ENCODE measurements at regions not wholly inside any gene's neighbourhood (a gene's known extent, or its start where the extent isn't known, plus 50 kb on each side); places are given as distances from the start of the nearest gene placed in this dataset.

DNA sequence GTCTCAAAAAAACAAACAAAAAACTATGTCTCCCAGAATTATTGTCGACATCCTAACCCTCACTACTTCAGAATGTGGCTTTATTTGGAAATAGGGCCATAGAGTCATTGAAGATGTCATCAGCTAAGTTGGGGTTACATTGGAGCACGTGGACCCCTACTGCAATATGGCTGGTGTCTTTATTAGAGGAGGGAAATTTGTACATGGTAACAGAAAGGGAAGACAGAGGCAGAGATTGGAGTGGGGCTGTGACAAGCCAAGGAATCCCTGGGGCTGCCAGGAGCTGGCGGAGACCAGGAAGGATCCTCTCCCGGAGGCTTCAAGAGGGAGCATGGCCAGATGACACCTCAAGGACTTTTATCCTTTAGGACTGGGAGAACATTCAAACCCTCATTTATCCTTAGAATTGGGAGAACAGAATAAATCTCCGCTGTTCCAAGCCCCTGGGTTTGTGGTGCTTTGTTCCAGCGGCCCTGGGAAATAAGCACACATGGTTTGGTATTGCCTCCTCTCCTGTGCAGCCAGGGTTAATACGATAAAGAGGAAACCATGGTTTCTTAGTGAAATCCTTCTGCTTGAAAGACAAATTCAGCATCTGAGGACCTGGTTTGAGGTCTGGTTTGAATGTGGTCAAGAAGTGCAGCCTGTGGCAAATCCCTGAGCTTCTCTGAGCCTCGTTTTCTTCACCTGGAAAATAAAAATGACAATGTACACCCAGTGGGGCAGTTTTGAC lies 184.7 kb downstream of the MYCN start:
- no peak for DNase-seq

DNA sequence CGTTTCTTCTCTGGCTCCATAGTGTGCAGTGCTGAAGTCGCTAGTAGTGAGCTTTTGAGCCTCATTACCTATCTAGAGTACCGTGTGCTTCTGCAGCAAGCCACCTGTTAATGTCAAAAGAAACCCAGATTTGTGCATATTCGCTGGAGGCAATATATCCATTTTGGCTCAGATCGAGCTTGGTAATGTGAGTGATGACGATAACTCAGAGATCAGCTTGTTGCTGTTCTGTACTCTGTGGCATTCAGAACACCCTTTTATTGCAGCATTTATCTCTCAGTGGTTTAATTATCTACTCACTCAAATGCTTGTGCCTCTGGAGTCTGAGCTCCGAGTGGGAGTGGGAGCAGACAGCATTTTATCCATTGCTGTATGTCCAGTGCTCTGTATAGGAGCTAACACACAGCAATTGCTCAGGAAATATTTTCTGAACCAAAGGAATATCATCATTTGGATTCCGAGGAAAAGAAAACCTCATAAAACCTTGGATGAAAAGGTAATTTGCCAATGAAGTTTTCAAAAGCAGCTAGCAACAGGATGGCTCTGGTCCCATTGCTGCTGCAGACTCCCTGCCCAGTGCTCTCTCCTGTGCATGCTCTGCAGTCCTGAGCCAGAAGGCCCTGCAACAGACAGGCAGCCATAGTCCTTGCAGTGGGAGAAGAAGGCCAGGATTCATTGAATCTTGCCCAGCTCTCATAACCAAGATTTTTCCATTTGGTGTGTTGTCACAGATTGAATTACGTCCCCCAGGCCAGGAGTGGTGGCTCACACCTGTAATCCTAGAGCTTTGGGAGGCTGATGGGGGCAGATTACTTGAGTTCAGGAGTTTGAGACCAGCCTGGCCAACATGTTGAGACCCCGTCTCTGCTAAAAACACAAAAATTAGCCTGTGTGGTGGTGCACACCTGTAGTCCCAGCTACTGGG lies 183.8 kb downstream of the MYCN start:
- no peak for DNase-seq

DNA sequence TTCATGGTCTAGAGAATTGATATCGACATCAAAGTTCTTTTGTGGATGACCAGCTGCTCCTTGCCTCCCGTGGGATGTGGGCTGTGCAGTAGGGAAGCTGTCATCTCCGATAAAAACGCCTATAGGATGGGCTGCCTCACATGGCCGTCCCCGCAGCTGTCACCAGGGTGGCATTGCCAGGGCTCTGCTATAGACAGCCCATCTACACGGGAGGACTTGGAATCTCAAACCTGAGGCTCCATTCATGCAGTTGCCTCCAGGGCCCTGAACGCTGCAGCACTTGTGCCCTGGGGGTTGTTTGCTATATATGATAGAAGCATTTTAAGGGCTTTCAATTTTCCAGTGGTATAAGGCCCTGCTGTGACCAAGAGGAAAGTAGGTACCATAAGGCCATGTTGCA lies 183.1 kb downstream of the MYCN start:
- no peak for DNase-seq

DNA sequence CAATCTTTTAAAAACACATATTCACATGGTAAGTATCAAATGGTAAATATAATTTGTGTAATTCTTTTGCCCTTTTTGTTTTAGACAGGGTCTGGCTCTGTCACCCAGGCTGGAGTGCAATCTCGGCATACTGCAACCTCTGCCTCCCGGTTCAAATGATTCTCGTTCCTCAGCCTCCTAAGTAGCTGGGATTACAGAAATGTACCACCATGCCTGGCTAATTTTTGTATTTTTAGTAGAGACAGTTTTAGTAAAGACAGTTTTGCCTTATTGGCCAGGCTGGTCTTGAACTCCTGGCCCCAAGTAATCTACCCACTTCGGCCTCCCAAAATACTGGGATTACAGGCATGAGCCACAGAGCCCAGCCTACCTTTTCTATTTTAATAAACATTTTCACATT lies 182.2 kb downstream of the MYCN start:
- DNase-seq, result no peak

DNA sequence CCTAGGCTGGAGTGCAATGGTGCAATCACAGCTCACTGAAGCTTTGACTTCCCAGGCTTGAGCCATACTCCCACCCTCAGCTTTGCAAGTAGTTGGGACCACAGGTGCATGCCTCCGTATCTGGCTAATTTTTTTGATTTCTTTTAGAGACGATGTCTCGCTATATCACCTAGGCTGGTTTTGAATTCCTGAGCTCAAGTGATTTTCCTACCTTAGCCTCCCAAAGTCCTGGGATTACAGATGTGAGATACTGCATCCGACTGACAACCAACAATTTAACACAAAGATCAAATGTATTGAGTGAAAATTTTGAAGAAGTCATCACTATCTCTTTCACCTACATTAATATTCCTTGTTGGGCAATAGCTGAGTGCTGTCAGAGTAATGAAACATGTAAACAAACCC lies 181.6 kb downstream of the MYCN start:
- DNase-seq, result no peak

DNA sequence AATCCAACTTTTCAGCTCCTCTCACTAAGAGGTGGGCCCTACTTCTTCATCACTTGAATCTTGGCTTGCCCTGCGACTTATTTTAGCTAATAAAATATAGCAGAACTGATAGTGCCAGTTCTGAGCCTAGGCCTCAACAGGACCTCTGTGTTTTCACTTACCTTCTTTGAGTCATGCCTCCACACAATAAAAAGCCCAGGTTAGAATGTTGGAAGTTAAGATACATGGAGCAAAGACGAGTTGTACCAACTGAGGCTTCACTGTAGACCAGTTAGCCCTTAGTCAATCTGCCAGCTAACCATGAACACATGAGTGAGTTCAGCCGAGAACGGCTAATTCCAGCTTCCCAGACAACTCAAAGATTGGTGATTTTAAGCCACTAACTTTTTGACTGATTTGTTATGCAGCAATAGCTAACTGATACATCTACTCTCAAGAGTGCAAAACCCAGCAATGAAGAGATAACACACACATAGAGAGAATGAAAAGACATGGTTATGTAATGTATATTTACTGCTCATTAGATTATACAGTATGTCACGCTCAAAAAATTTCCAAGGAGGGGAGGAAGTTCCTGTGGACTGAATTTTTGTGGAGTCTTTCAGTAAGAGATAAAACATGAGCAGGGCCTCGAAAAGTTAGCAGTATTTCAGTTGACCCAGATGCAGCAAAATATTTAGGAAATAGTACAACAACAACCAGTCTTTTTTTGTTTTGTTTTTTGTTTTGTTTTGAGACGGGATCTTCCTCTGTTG lies 181.1 kb downstream of the MYCN start:
- no peak for DNase-seq

DNA sequence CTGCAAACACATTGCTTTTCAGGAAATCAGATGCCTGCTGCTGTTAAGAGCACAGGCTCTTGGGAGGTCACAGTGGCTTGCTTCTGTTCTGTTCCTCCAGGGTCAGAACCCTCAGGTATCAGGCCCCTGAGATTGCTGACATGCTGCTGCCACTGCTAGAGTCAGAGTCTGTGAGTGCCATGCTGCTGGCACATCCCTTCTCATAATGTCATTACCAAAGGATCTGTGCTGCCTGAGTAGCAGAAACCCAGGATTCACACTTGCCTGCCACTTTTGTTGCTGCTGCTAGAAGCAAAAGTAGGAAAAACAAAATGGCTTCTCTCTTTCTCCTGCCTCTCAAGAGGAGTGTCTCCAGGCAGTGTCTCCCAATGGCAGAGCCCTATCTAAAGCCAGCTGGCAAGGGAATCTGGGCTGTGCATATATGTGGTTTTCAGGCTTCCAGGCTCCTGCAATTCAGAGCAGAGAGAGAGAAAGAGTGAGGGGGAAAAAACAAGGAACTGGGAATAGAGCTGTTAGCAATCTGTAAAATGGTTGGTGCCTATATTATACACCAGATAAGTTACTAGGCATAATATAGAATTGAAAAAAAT lies 180.3 kb downstream of the MYCN start:
- no peak for DNase-seq

DNA sequence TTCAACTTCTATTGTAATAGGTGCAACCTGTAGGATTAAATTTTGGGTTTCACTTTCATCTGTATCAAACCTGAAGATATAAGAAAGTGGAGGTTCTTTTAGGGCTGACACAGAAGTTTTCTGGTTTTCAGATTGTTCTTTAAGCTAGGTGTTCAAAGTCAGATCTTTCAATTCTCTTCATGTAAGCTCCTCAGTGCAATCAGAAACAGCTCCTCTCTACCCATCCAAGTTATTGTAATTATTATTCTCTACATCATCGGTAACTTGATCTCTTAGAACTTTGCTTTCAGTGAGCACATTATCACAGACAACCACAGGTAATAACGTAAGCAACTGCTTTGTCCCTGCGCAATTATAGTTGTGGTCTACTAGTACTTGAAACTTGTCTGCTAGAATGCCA lies 179.4 kb downstream of the MYCN start:
- DNase-seq, result no peak

DNA sequence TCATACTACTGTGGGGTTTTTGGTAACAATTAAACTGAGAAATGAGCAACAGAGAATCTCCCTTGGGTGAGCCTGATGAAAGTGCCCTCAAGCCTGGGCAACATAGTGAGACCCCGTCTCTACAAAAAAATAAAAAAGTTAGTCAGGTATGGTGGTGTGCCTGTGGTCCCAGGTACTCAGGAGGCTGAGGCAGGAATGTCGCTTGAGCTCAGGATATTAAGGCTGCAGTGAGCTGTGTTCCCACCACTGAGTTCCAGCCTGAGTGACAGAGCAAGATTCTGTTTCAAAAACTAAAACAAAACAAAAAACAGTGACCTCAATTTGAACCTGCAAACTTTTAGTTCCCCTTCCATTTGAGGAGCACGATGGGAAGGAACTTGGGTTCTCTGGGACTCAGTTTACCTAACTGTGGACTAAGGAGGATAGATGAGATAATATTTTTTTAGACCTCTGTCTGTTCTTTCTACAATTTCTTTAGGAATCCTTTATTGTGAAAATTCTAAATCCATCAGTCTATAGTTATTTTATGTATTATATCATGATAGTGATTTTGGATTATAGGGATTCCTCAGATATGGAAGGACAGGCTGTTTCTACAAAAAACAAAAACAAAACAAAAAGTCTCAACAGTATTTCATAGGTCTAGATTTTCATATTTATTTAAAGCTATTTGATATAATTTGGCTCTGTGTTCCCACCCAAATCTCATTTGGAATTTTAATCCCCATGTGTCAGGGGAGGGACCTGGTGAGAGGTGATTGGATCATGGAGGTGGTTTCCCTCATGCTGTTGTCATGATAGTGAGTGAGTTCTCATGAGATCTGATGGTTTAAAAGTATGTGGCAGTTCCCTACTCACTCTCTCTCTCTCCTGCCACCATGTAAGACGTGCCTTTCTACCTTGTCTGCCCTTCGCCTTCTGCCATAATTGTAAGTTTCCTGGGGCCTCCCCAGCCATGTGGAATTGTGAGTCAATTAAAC lies 178.6 kb downstream of the MYCN start:
- DNase-seq, result no peak

DNA sequence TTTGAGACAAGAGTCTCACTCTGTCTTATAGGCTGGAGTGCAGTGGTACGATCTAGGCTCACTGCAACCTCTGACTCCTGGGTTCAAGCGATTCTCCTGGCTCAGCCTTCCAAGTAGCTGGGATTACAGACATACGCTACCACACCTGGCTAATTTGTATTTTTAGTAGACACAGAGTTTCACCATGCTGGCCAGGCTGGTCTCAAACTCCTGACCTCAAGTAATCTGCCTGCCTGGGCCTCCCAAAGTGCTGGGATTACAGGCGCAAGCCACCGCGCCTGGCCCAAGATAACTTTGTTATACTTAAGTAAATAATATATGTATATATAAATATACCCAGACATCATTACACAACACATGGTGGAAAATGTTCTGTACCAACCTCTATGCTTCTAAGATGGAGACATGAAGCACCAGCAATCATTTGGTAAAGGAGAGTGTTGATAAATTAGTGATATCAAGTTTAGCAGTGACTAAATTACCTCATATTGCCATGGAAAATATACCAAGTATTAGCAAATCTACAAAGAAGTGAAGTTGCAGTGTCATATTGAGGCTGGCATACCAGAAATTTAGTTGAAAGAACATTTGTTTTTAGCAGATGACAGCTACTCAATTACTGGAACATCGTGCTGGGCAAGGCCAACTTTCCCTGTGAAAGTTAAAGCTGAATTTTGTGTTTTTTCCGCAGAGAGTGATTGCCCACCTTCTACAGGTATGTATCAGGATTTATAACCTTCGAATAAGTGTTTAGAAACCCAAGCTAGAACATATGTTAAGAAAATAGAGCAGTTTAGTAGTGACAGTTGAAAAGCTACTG lies 177.7 kb downstream of the MYCN start:
- no peak for DNase-seq

DNA sequence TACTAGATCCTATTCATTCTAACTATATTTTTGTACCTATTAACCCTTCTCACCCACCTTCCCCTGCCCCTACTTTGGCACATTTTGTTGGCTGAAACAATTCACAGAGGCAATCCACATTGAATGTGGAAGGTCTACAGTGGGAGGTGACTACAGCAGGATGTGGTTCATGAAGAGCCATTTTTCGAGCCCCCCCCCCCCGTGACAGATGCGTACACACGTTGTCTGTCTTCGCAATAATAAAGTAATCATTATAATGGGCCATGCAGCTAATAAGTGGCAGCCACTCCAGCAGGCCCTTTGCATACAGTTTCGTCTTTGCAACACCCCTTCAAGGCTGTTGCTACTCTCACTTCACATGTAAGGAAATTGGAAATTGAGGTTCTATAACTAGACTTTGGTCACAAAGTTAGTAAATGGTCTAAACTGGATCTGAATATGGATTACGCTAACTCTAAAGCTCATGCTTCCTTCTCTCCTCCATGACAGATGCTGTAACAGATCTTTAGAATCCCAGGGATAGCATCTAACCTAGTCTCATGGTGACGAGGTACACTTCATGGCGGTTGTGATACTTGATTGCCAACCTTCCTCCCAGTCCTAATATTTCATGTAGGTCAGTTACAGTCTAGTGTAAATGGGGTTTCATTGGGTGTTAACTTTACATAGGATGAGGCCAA lies 176.8 kb downstream of the MYCN start:
- no peak for DNase-seq

DNA sequence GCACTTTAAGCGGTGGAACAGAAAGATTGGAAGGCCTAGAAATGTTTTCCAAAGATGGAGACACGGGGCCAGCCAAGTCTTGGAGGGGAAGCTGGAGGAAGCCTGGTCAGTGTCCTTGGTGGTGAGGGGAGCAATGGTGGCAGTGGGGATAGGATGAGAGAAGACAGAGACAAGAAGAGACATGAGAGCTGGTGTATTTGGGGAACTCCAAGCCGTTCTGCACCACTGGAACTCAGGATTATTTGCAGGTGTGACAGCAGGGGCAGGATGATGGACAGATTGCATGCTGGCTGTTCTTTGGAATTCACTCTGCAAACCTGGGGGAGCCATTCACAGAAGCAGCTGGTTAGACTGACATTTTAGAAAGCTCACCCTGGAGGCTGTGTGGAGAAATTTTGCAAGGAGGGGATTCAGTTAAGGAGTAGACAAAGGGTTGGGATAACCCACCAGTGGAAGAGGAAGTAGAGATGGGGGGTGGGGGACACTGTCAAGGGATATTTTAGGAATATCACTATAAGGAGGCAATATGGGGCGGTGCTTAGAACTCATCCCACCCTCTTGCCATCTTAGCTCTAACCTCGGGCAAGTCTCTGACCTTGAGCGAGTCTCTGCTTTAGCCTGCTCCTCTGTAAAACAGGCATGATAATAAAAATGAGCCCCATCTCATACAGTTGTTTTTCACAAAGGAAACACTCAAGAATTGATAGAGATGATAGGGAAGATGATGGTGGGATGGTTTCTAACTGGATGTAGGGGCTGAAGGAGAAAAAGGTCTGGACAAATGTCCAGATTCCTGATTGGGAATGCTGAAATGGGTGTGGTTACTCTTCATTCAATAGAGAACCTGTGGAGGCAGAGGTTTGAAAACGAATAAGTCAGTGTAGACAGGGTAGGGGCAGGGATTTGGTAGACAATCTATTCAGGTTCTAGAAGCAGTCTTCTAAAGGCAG lies 175.8 kb downstream of the MYCN start:
- DNase-seq, result no peak

DNA sequence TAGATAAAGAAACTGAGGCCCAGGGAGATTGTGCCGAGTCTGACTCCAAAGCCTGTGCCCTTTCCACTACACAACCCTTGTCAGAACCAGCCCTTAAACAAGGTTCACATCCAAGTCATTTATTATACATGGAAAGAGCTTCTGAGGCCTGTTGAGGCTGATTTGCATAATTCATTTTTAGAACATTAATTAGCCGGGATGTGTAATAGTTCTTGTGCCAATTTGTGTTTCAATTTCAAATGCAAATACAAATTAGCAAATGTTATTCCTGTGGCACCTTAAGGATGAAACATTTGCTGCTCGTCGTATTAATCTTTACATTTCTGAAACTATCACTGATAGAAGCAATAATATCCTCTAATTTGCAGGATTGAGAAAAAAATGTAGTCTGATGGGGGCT lies 174.9 kb downstream of the MYCN start:
- no peak for DNase-seq

DNA sequence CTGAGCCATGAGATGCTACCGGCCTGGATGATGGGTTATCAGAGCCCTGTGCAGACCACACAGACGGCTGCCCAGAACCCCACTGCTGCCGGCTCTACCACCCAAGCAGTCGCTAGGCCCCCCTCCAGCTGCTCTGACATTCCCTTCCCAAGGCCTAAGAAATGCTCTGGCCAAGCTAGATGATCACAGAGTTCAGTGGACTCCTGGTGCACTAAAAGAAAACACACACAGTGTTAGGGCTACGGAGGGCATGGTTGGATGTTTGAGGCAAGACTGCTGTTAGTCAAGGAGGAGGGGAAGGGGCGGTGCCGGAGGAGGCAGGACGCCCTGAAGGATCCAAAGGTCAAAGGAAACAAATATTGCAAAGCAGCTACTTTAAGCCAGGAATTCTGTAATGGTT lies 174.5 kb downstream of the MYCN start:
- no peak for DNase-seq

DNA sequence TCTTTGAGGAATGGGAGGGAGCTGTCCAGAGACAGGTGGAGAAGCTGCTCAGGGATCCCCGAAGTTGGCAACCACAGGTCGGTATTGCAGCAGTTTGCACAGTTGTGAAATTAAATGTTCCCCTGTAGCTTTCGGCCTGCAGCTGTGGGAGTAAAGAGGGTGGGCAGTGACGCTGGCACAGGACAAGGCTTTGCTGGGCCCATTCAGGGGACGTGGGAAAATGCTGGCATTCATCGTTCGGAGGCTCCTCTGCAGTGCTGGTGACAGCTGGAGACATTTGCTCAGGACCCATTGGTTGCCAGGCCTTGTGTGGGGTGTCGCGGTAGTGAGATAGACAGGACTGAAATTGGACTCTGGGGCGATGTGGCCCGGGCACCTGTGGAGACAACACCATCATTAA lies 173.7 kb downstream of the MYCN start:
- DNase-seq, result no peak

DNA sequence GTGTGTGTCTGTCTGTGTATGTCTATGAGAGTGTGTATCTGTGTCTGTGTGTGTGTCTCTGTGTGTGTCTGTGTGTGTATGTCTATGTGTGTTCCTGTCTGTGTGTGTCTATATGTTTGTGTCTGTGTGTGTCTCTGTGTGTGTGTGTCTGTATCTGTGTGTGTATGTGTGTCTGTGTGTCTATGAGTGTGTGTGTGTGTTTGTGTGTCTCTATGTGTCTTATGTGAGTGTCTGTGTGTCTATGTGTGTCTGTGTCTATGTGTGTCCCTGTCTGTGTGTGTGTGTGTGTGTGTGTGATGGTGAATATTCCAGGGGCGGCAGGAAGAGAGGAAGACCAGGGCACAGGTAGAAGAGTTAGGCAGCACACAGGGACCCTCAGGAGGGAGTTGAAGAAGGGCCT lies 173.2 kb downstream of the MYCN start:
- no peak for DNase-seq

DNA sequence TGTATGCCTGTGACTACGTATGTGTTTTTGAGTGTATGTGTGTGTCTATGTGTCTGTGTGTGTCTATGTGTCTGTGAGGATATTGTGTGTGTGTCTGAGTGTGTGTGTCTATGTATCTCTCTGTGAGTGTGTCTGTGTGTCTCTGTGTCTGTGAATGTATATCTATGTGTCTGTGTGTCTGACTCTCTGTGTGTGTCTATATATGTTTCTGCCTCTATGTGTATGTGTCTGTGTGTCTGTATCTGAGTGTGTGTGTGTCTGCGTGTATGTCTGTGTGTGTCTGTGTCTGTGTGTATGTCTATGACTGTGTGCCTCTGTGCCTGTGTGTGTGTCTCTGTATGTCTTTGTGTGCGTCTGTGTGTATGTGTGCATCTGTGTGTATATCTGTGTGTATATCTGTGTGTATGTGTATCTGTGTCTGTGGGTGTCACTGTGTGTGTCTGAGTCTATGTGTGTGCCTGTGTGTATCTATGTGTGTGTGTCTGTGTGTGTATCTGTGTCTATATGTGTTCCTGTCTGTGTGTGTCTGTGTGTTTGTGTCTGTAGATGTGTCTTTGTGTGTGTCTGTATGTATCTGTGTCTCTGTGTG lies 172.7 kb downstream of the MYCN start:
- DNase-seq, result no peak

DNA sequence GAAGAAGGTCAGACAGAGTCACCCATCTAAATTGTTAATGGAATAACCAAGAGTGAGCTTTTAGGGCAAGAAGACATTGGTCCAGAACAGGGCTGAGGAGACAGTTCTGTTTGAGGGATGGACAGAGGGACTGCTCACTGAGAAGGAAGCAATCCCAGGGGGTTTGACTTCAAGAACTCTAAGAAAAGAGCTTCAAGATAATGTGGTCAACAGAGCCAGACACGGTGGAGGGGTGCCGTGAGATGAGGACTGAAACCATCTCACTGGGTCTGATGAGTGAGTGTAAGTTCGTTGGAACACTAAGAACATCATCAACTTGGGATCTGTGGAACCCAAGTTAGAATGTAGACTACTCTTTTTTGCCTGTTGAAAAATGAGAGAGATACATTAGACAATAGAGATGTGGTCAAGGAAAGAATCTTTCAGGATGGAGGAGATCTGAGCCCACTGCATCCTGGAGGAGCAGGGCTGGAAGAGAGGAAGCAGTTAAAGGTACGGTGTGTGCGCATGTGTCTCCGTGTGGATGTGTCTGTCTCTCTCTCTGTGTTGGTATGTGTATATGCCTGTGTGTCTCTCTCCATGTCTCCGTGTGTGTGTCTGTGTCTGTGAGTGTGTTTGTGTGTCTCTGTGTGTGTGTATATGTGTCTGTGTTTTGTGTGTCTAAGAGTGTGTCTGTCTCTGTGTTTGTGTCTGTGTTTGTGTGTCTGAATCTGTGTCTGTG lies 172.1 kb downstream of the MYCN start:
- DNase-seq, result no peak
